Spleen (tissue), 11 donors: ENCODE measurements at regions not wholly inside any gene's neighbourhood (a gene's known extent, or its start where the extent isn't known, plus 50 kb on each side); places are given as distances from the start of the nearest gene placed in this dataset.

Experiments used
- DNase-seq: peaks from one replicate; pipeline ENCODE4 v3.0.0-alpha.2; 2020
- H3K27ac ChIP-seq, 8 donors: fragments of 200-600 bp; sonication (generic) in 7 of 8; 1 replicate in 4 of 8; 2 replicates in 4 of 8; pipeline versions ENCODE4 v1.5.0 to v1.8.0; 2016 to 2021; ENCODE audit warnings: inconsistent platforms in 4 of 8, mild to moderate bottlenecking in 4 of 8, moderate library complexity in 1 of 8
- H3K27me3 ChIP-seq, 7 donors: fragments of 200-600 bp; sonication (generic) in 6 of 7; replicated peaks in 1 of 7; 1 replicate in 4 of 7; 2 replicates in 3 of 7; pipeline versions ENCODE4 v1.5.0 to v1.8.0; 2016 to 2021; ENCODE audit warnings: inconsistent platforms in 3 of 7, mild to moderate bottlenecking in 1 of 7
- H3K36me3 ChIP-seq, 6 donors: fragments of 200-600 bp; sonication (generic) in 5 of 6; 1 replicate in 4 of 6; 2 replicates in 2 of 6; pipeline versions ENCODE4 v1.5.0 to v1.8.0; 2016 to 2021; ENCODE audit warnings: inconsistent platforms in 2 of 6
- H3K4me1 ChIP-seq, 6 donors: fragments of 200-600 bp; sonication (generic) in 5 of 6; 1 replicate in 3 of 6; 2 replicates in 3 of 6; pipeline versions ENCODE4 v1.5.0 to v1.8.0; 2016 to 2021; ENCODE audit warnings: inconsistent platforms in 3 of 6
- H3K4me3 ChIP-seq, 8 donors: fragments of 200-600 bp; sonication (generic) in 7 of 8; 1 replicate in 4 of 8; 2 replicates in 4 of 8; pipeline versions ENCODE4 v1.5.0 to v1.8.0; 2016 to 2021; ENCODE audit warnings: inconsistent platforms in 4 of 8, mild to moderate bottlenecking in 4 of 8, moderate library complexity in 2 of 8
- H3K9me3 ChIP-seq, 8 donors: fragments of 200-600 bp; sonication (generic) in 7 of 8; 1 replicate in 4 of 8; 2 replicates in 4 of 8; pipeline versions ENCODE4 v1.5.0 to v1.8.0; 2016 to 2021; ENCODE audit warnings: inconsistent platforms in 4 of 8
- POLR2A ChIP-seq, 3 donors: fragments of 450-650 bp; IDR thresholded peaks; one replicate each; pipeline ENCODE4 v1.5.1; 2017; ENCODE audit warnings: antibody characterized with exemption in 3 of 3, mild to moderate bottlenecking in 1 of 3
- POLR2AphosphoS5 ChIP-seq, 3 donors: sonication (generic); formaldehyde crosslinking; IDR thresholded peaks; one replicate each; pipeline ENCODE4 v1.5.1; 2017; ENCODE audit warnings: antibody characterized with exemption in 3 of 3
- WGBS, 5 donors: extraction: QIAGEN DNeasy Blood & Tissue Kit in 3 of 5; methylation state at CpG; one replicate each; pipeline versions ENCODE4 v1.1.5 to v1.1.7; 2013 to 2018; 5-methylcytosine and 5-hydroxymethylcytosine counted together
- intact Hi-C: fragments of 100-400 bp; cut with DNase I; formaldehyde crosslinking; loops from one replicate; pipeline ENCODE4 v1.15.0; 2023; ENCODE audit warnings: low total_unique reads
- TF ChIP-seq, protein P1 (sequence below), 11 experiments: fragments of 200-600 bp in 7 of 11; fragments of 450-650 bp in 4 of 11; sonication (generic) in 4 of 11; IDR thresholded peaks in 8 of 11; conservative IDR thresholded peaks in 3 of 11; 1 replicate in 7 of 11; 2 replicates in 4 of 11; pipeline versions ENCODE4 v1.4.0 to v1.8.0; 2016 to 2021; ENCODE audit warnings: antibody characterized with exemption in 11 of 11, inconsistent platforms in 4 of 11, mild to moderate bottlenecking in 1 of 11
- donor health status: healthy with polysubstance abuse.
- donor health status: DM: no; HTN: no; CAD: no; lungs with moderate emphysema.
- donor health status: DM: no; HTN: no; CAD: no.
- donor health status: Bipolar disorder and iron deficiency.
- donor health status: healthy.
- donor health status: DM: no; HTN: no; CAD: no.
- donor health status: DM: yes; HTN: yes; CAD: no.

DNA sequence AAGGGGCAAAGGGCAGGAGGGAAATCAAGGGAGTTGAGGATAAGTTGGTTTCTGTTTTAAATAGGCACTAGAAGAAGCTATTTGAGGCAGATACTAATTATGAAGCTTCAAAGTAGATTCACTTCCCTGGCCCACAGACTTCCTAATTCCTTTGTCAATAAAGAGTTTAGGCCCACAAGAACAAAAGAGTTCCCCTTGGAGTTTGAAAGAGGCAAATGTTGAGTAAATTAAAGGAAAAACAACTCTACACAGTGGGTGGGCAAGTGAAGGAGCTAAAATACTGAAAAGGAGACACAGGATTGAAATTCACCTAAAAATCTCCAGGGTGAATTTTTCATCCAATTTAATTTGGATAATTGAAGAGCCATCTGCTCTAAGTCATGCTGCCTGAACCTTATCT, 411.7 kb upstream of the RORA start:
- no peak for TF ChIP-seq POLR2AphosphoS5 (IDR thresholded peaks at IDR 0.05)
- TF ChIP-seq, protein P1, sequence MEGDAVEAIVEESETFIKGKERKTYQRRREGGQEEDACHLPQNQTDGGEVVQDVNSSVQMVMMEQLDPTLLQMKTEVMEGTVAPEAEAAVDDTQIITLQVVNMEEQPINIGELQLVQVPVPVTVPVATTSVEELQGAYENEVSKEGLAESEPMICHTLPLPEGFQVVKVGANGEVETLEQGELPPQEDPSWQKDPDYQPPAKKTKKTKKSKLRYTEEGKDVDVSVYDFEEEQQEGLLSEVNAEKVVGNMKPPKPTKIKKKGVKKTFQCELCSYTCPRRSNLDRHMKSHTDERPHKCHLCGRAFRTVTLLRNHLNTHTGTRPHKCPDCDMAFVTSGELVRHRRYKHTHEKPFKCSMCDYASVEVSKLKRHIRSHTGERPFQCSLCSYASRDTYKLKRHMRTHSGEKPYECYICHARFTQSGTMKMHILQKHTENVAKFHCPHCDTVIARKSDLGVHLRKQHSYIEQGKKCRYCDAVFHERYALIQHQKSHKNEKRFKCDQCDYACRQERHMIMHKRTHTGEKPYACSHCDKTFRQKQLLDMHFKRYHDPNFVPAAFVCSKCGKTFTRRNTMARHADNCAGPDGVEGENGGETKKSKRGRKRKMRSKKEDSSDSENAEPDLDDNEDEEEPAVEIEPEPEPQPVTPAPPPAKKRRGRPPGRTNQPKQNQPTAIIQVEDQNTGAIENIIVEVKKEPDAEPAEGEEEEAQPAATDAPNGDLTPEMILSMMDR (IDR thresholded peaks at IDR 0.05 in 8 of 11, conservative IDR thresholded peaks at IDR 0.05 in 3 of 11) = no peak
- no peak for TF ChIP-seq POLR2A (IDR thresholded peaks at IDR 0.05)
- Histone ChIP-seq H3K9me3 (no peaks in the 10 kb centered on the region), H3K27ac (no peak overlapping the region), H3K27me3 (peaks cover 0 to 11% (median 0%) of the 10 kb centered on the region in 7 donors), H3K4me3 (no peak overlapping the region), H3K36me3 (no peaks in the 10 kb centered on the region), H3K4me1 (no peaks in the 10 kb centered on the region)
- intact Hi-C loops = no loop called here
- no peak for DNase-seq

DNA sequence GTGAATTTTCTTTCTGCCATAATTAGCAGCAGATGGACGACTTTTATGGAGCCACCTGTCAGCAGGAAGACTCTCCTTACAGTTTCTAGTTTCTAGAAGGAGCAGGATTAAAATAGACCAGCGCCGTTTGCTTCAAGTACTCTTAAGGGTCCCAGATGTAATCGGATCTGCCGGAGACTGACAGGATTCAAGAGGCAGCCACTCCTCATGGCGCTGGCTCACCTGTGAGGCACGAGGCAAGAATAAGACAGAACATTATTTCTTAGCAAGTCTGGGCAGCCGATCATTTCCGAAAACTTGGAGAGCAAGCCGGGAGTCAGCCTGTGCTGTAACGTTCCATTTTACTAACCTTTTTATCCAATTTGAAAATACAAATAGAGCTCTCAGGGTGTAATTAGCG, 410.4 kb upstream of the RORA start:
- H3K27me3 ChIP-seq = peaks cover 0 to 11% (median 0%) of the 10 kb centered on the region in 7 donors
- WGBS, 5 donors = 64 to 73% (median 69%) methylated on average over 12 of the region's 12 CpGs
- DNase-seq = no peak
- intact Hi-C loops = no loop called here
- no peaks in the 10 kb centered on the region for H3K4me1 ChIP-seq
- no peak overlapping the region for H3K27ac ChIP-seq
- no peak overlapping the region for H3K4me3 ChIP-seq
- no peaks in the 10 kb centered on the region for H3K36me3 ChIP-seq
- no peaks in the 10 kb centered on the region for H3K9me3 ChIP-seq
- TF ChIP-seq, protein P1 (IDR thresholded peaks at IDR 0.05 in 8 of 11, conservative IDR thresholded peaks at IDR 0.05 in 3 of 11) = no peak
- TF ChIP-seq POLR2AphosphoS5 (IDR thresholded peaks at IDR 0.05) = no peak
- no peak for TF ChIP-seq POLR2A (IDR thresholded peaks at IDR 0.05)

- no peaks in the 10 kb centered on the region for H3K36me3 ChIP-seq
- no peak overlapping the region for H3K4me3 ChIP-seq
- no peaks in the 10 kb centered on the region for H3K9me3 ChIP-seq
- DNase-seq = no peak
- peaks cover 0 to 13% (median 0%) of the 10 kb centered on the region in 7 donors for H3K27me3 ChIP-seq
- no peaks in the 10 kb centered on the region for H3K4me1 ChIP-seq
- 68 to 96% (median 78%) methylated on average over 1 of the region's 1 CpG for WGBS, 5 donors
- no peak overlapping the region for H3K27ac ChIP-seq
- TF ChIP-seq, protein P1 (IDR thresholded peaks at IDR 0.05 in 8 of 11, conservative IDR thresholded peaks at IDR 0.05 in 3 of 11) = no peak
- TF ChIP-seq POLR2AphosphoS5 (IDR thresholded peaks at IDR 0.05) = no peak
- TF ChIP-seq POLR2A (IDR thresholded peaks at IDR 0.05) = no peak
- intact Hi-C loops = no loop called here
These were observed 405.7 kb upstream of the RORA start for GRCh38 chr15:61634837-61635236.

- Histone ChIP-seq H3K27me3 (peaks cover 0 to 11% (median 0%) of the 10 kb centered on the region in 7 donors), H3K36me3 (no peaks in the 10 kb centered on the region), H3K4me1 (no peaks in the 10 kb centered on the region), H3K4me3 (no peak overlapping the region), H3K27ac (no peak overlapping the region), H3K9me3 (no peaks in the 10 kb centered on the region)
- intact Hi-C loops = no loop called here
- no peak for DNase-seq
- WGBS, 5 donors = 91 to 96% (median 95%) methylated on average over 4 of the region's 4 CpGs
- TF ChIP-seq POLR2AphosphoS5 (IDR thresholded peaks at IDR 0.05) = no peak
- TF ChIP-seq, protein P1 (IDR thresholded peaks at IDR 0.05 in 8 of 11, conservative IDR thresholded peaks at IDR 0.05 in 3 of 11) = no peak
- TF ChIP-seq POLR2A (IDR thresholded peaks at IDR 0.05) = no peak
These were observed 404.8 kb upstream of the RORA start for GRCh38 chr15:61633951-61634350.
